GM12878 (cell line): ENCODE measurements at regions not wholly inside any gene's neighbourhood (a gene's known extent, or its start where the extent isn't known, plus 50 kb on each side); places are given as distances from the start of the nearest gene placed in this dataset.

Experiments
- CHD1 ChIP-seq: IDR thresholded peaks from 2 replicates; pipeline ENCODE4 v1.6.1; 2012; ENCODE audit warnings: low read depth, low read length, improper control_type of control experiment
- CUX1 ChIP-seq: IDR thresholded peaks from 2 replicates; pipeline ENCODE4 v1.6.1; 2012; ENCODE audit warnings: improper control_type of control experiment, low read depth, low read length; ENCODE audit not compliant: insufficient replicate concordance
- HDAC6 ChIP-seq: fragments of 200-600 bp; sonication (generic); IDR thresholded peaks from one replicate; pipeline ENCODE4 v1.8.0; 2017; ENCODE audit warnings: antibody characterized with exemption; ENCODE audit not compliant: unreplicated experiment
- KDM1A ChIP-seq: fragments of 200-600 bp; sonication (generic); IDR thresholded peaks from 2 replicates; pipeline ENCODE4 v1.6.1; 2016; ENCODE audit warnings: borderline replicate concordance
- POLR2AphosphoS2 ChIP-seq: IDR thresholded peaks from 2 replicates; pipeline ENCODE4 v1.6.1; 2011; ENCODE audit warnings: low read depth, mild to moderate bottlenecking, low read length, improper control_type of control experiment, moderate library complexity
- SREBF2 ChIP-seq: IDR thresholded peaks from 2 replicates; pipeline ENCODE4 v1.6.1; 2012; ENCODE audit warnings: mild to moderate bottlenecking, low read length
- USF2 ChIP-seq: IDR thresholded peaks from 2 replicates; pipeline ENCODE4 v1.6.1; 2011; ENCODE audit warnings: low read depth, low read length, improper control_type of control experiment, borderline replicate concordance
- ZNF217 ChIP-seq: fragments of 450-650 bp; IDR thresholded peaks from 2 replicates; pipeline ENCODE4 v1.6.1; 2017; ENCODE audit warnings: antibody characterized with exemption, mild to moderate bottlenecking

- no peak for TF ChIP-seq CUX1
- TF ChIP-seq USF2, result no peak
- no peak for TF ChIP-seq KDM1A
- no peak for TF ChIP-seq ZNF217
- no peak for TF ChIP-seq SREBF2
- TF ChIP-seq POLR2AphosphoS2, result no peak
- no peak for TF ChIP-seq HDAC6
- no peak for TF ChIP-seq CHD1
These were observed 136.8 kb upstream of the F3 start (continued) for GRCh38 chr1:94678202-94678848.
